ENCODE measurements at regions not wholly inside any gene's neighbourhood (a gene's known extent, or its start where the extent isn't known, plus 50 kb on each side); places are given as distances from the start of the nearest gene placed in this dataset.
"Not testable (repeated sequence)": the region's sequence is repeated elsewhere in the genome, so short reads cannot be mapped to it uniquely, and the experiment has no call there.

GRCh38 chr5:119751734-119752094, 122.4 kb downstream of the FAM170A start:
- CTCF ChIA-PET, result no interaction called here
- no peak for DNase-seq (ENCODE audit: low spot score)
- no peaks in the 10 kb centered on the region for H3K27me3 ChIP-seq (replicated peaks; ENCODE audit: insufficient read depth, low read depth, low read length, poor library complexity)
- intact Hi-C loops (cut with micrococcal nuclease; ENCODE audit: unreplicated experiment), result no loop called here
- no peak overlapping the region for H3K27ac ChIP-seq (ENCODE audit: low read depth, low read length, poor library complexity, severe bottlenecking)
- POLR2A ChIA-PET (ENCODE audit: low non-redundant PET), result no interaction called here
- no peaks in the 10 kb centered on the region for H3K36me3 ChIP-seq (ENCODE audit: insufficient read depth, low read length, poor library complexity, severe bottlenecking)
- no TSS peak for BruUV-seq (replicated peaks)
- no peaks in the 10 kb centered on the region for H3K9me3 ChIP-seq (ENCODE audit: low read depth, low read length, poor library complexity, severe bottlenecking)
- H3K4me1 ChIP-seq (ENCODE audit: insufficient read depth, low read length, poor library complexity, severe bottlenecking), result no peaks in the 10 kb centered on the region
- H3K4me3 ChIP-seq (ENCODE audit: low read depth, low read length, poor library complexity, severe bottlenecking), result no peak overlapping the region
- TF ChIP-seq EZH2 (IDR thresholded peaks at IDR 0.05; ENCODE audit: borderline replicate concordance, low read depth, low read length, poor library complexity, severe bottlenecking), result no peak
- TF ChIP-seq CTCF (conservative IDR thresholded peaks at IDR 0.05; ENCODE audit: low read depth, low read length), result no peak

DNA sequence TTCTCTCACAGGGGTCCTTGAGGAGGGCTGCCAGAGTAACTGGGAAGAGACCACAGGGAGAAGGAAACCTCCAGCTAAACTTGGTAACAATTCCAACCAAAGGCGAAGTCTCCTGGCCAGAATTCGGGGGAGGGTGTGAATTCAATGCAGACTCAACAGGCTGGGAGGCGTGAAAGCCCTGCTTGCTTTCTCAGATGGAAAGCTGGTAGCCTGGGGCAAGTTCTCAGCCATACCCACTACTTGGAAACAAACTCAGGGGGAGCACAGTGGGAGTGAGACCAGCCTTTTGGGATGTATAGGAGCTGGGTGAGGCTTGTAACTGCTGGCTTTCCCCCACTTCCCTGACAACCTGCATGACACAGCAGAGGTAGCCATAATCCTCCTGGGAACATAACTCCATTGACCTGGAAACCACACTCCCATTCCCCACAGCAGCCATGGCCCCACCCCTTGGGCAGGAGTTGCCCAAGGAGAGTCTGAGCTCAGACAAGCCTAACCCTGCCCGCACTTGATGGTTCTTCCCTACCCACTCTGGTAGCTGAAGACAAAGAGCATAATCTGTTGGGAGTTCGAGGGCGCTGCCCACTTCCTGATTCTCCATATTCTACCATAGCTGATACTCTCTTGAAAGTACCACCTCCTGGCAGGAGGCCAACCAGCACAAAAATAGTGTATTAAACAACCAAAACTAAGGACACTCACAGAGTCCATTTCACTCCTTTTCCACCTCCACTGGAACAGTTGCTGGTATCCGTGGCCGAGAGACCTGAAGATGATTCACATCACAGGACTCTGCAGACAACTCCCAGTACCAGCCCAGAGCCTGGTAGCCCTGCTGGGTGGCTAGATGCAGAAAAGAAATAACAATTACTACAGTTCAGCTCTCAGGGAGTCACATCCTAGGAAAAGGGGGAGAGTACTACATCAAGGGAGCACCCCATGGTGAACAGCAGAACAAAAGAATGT, 123.8 kb downstream of the FAM170A start:
- intact Hi-C loops (cut with micrococcal nuclease; ENCODE audit: unreplicated experiment), result no loop called here
- no peak overlapping the region for H3K27ac ChIP-seq (ENCODE audit: low read depth, low read length, poor library complexity, severe bottlenecking)
- H3K9me3 ChIP-seq (ENCODE audit: low read depth, low read length, poor library complexity, severe bottlenecking), result no peaks in the 10 kb centered on the region
- no peak overlapping the region for H3K4me3 ChIP-seq (ENCODE audit: low read depth, low read length, poor library complexity, severe bottlenecking)
- BruUV-seq (replicated peaks), result no TSS peak
- H3K36me3 ChIP-seq (ENCODE audit: insufficient read depth, low read length, poor library complexity, severe bottlenecking), result no peaks in the 10 kb centered on the region
- ChIA-PET CTCF (no interaction called here), POLR2A (ENCODE audit: low non-redundant PET) (no interaction called here)
- TF ChIP-seq EZH2 (IDR thresholded peaks at IDR 0.05; ENCODE audit: borderline replicate concordance, low read depth, low read length, poor library complexity, severe bottlenecking), result no peak
- no peak for TF ChIP-seq CTCF (conservative IDR thresholded peaks at IDR 0.05; ENCODE audit: low read depth, low read length)
- no peaks in the 10 kb centered on the region for H3K4me1 ChIP-seq (ENCODE audit: insufficient read depth, low read length, poor library complexity, severe bottlenecking)
- no peaks in the 10 kb centered on the region for H3K27me3 ChIP-seq (replicated peaks; ENCODE audit: insufficient read depth, low read depth, low read length, poor library complexity)
- DNase-seq (ENCODE audit: low spot score), result no peak

GRCh38 chr5:119754825-119755224, 125.5 kb downstream of the FAM170A start:
- H3K27me3 ChIP-seq (replicated peaks; ENCODE audit: insufficient read depth, low read depth, low read length, poor library complexity); POLR2A ChIA-PET (ENCODE audit: low non-redundant PET); BruUV-seq (replicated peaks); CTCF ChIA-PET; H3K4me1 ChIP-seq (ENCODE audit: insufficient read depth, low read length, poor library complexity, severe bottlenecking); H3K36me3 ChIP-seq (ENCODE audit: insufficient read depth, low read length, poor library complexity, severe bottlenecking); H3K27ac ChIP-seq (ENCODE audit: low read depth, low read length, poor library complexity, severe bottlenecking); DNase-seq (ENCODE audit: low spot score); H3K4me3 ChIP-seq (ENCODE audit: low read depth, low read length, poor library complexity, severe bottlenecking); intact Hi-C loops (cut with micrococcal nuclease; ENCODE audit: unreplicated experiment); H3K9me3 ChIP-seq (ENCODE audit: low read depth, low read length, poor library complexity, severe bottlenecking): not testable (repeated sequence)

- Histone ChIP-seq H3K27me3 (replicated peaks; ENCODE audit: insufficient read depth, low read depth, low read length, poor library complexity) (no peaks in the 10 kb centered on the region), H3K27ac (ENCODE audit: low read depth, low read length, poor library complexity, severe bottlenecking) (no peak overlapping the region), H3K36me3 (ENCODE audit: insufficient read depth, low read length, poor library complexity, severe bottlenecking) (no peaks in the 10 kb centered on the region), H3K9me3 (ENCODE audit: low read depth, low read length, poor library complexity, severe bottlenecking) (no peaks in the 10 kb centered on the region), H3K4me1 (ENCODE audit: insufficient read depth, low read length, poor library complexity, severe bottlenecking) (no peaks in the 10 kb centered on the region), H3K4me3 (ENCODE audit: low read depth, low read length, poor library complexity, severe bottlenecking) (no peak overlapping the region)
- TF ChIP-seq CTCF (conservative IDR thresholded peaks at IDR 0.05; ENCODE audit: low read depth, low read length) (no peak), EZH2 (IDR thresholded peaks at IDR 0.05; ENCODE audit: borderline replicate concordance, low read depth, low read length, poor library complexity, severe bottlenecking) (no peak)
- intact Hi-C loops (cut with micrococcal nuclease; ENCODE audit: unreplicated experiment), result no loop called here
- ChIA-PET POLR2A (ENCODE audit: low non-redundant PET) (no interaction called here), CTCF (no interaction called here)
- no TSS peak for BruUV-seq (replicated peaks)
- DNase-seq (ENCODE audit: low spot score), result no peak
Observed at GRCh38 chr5:119757276-119757675, 127.9 kb downstream of the FAM170A start.

DNA sequence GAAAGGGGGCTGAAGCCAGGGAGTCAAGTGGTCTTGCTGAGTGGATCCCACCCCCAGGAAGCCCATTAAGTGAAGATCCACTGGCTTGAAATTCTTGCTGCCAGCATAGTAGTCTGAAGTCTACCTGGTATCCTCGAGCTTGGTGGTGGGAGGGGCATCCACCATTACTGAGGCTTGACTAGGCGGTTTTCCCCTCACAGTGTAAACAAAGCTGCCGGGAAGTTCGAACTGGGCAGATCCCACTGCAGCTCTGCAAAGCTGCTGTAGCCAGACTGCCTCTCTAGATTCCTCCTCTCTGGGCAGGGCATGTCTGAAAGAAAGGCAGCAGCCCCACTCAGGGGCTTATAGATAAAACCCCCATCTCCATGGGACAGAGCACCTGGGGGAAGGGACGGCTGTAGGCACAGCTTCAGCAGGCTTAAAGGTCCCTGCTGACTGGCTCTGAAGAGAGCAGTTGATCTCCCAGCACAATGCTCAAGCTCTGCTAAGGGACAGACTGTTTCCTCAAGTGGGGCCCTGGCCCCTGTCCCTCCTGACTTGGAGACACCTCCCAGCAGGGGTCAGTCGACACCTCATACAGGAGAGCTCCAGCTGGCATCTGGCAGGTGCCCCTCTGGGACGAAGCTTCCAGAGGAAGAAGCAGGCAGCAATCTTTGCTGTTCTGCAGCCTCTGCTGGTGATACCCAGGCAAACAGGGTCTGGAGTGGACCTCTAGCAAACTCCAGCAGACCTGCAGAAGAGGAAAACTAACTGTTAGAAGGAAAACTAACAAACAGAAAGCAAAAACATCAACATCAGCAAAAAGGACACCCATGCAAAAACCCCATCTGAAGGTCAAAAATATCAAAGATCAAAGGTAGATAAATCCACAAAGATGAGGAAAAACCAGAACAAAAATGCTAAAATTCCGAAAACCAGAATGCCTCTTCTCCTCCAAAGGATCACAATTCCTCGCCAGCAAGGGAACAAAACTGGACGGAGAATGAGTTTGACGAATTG, 140.6 kb downstream of the FAM170A start:
- H3K4me1 ChIP-seq (ENCODE audit: insufficient read depth, low read length, poor library complexity, severe bottlenecking); H3K27me3 ChIP-seq (replicated peaks; ENCODE audit: insufficient read depth, low read depth, low read length, poor library complexity); H3K4me3 ChIP-seq (ENCODE audit: low read depth, low read length, poor library complexity, severe bottlenecking); BruUV-seq (replicated peaks); H3K36me3 ChIP-seq (ENCODE audit: insufficient read depth, low read length, poor library complexity, severe bottlenecking); CTCF ChIA-PET; intact Hi-C loops (cut with micrococcal nuclease; ENCODE audit: unreplicated experiment); POLR2A ChIA-PET (ENCODE audit: low non-redundant PET); H3K27ac ChIP-seq (ENCODE audit: low read depth, low read length, poor library complexity, severe bottlenecking); H3K9me3 ChIP-seq (ENCODE audit: low read depth, low read length, poor library complexity, severe bottlenecking); DNase-seq (ENCODE audit: low spot score): not testable (repeated sequence)
